ENCODE measurements at regions not wholly inside any gene's neighbourhood (a gene's known extent, or its start where the extent isn't known, plus 50 kb on each side); places are given as distances from the start of the nearest gene placed in this dataset.

DNA sequence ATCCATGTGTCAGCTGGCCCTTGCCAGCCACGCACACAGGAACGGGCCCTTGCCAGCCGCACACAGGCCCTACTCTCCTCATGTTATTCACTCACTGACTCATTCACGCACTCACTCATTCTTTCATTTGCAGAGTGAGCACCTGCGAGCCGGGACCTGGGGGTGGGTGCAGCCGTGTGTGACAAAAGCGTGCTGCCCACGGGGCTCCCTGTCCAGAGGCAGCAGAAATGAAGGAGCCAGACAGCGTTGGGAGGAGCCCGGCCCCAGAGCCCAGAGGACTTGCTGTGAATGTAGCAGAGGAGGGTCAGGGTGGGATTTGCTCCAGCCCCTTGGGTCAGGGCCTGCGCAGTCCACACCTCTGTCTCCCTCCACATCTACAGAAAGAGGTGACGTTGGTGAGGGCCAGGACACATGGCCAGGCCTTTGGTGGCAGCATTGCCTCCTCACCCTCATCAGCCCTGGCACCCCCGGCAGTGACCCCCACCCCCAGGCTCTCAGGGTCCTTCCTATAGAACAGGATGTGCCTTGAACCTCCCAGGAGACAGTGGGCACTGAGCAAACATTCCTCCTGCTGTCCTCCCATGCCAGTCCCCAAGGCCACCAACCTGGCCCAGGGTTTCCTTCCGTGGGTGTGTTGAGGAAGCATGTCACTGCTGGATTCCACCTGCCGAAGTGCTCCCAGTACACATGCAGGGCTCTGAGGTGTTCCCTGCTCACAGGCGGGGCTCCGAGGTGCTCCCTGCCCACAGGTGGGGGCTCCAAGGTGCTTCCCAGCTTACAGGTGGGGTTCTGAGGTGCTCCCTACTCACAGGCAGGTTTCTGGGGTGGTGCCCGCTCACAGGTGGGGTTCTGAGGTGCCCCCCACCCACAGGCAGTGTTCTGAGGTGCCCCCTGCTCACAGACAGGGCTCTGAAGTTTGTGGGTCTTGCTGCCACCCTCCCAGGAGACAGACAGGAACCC is 105.7 kb downstream of the HMX1 start:
- no peak overlapping the region for H3K9ac ChIP-seq (ENCODE audit: low read depth in 2 of 2, low read length in 2 of 2)
- H3K4me3 ChIP-seq: no peak overlapping the region
- no peak for DNase-seq
- no peaks in the 10 kb centered on the region for H3K4me1 ChIP-seq
- no peaks in the 10 kb centered on the region for H3K9me3 ChIP-seq
- intact Hi-C loops (cut with DNase I): no loop called here
- no peak overlapping the region for H3K27ac ChIP-seq
- TF ChIP-seq CTCF (IDR thresholded peaks at IDR 0.05): no peak
- no peaks in the 10 kb centered on the region for H3K36me3 ChIP-seq
- H3K27me3 ChIP-seq: no peaks in the 10 kb centered on the region

GRCh38 chr4:8765084-8765483 is 106.6 kb downstream of the HMX1 start:
- Histone ChIP-seq H3K27me3 (no peaks in the 10 kb centered on the region), H3K9me3 (no peaks in the 10 kb centered on the region), H3K4me1 (no peaks in the 10 kb centered on the region), H3K4me3 (no peak overlapping the region), H3K9ac (ENCODE audit: low read depth in 2 of 2, low read length in 2 of 2) (no peak overlapping the region), H3K27ac (no peak overlapping the region), H3K36me3 (no peaks in the 10 kb centered on the region)
- intact Hi-C loops (cut with DNase I): no loop called here
- DNase-seq: no peak
- no peak for TF ChIP-seq CTCF (IDR thresholded peaks at IDR 0.05)

- TF ChIP-seq CTCF (IDR thresholded peaks at IDR 0.05): no peak
These were observed 107.4 kb downstream of the HMX1 start for GRCh38 chr4:8763966-8764901.

GRCh38 chr4:8762951-8763735 is 108.5 kb downstream of the HMX1 start:
- Histone ChIP-seq H3K36me3 (no peaks in the 10 kb centered on the region), H3K9me3 (no peaks in the 10 kb centered on the region), H3K27ac (no peak overlapping the region), H3K27me3 (no peaks in the 10 kb centered on the region), H3K9ac (ENCODE audit: low read depth in 2 of 2, low read length in 2 of 2) (no peak overlapping the region), H3K4me3 (no peak overlapping the region), H3K4me1 (no peaks in the 10 kb centered on the region)
- intact Hi-C loops (cut with DNase I): no loop called here
- TF ChIP-seq CTCF (IDR thresholded peaks at IDR 0.05): no peak
- no peak for DNase-seq

More at GRCh38 chr4:8763966-8764901, 107.4 kb downstream of the HMX1 start:
- no peaks in the 10 kb centered on the region for H3K4me1 ChIP-seq
- no peaks in the 10 kb centered on the region for H3K9me3 ChIP-seq
- H3K27me3 ChIP-seq: no peaks in the 10 kb centered on the region
- H3K36me3 ChIP-seq: no peaks in the 10 kb centered on the region
- no peak overlapping the region for H3K9ac ChIP-seq (ENCODE audit: low read depth in 2 of 2, low read length in 2 of 2)
- no peak overlapping the region for H3K4me3 ChIP-seq
- no peak overlapping the region for H3K27ac ChIP-seq
- DNase-seq: no peak
- intact Hi-C loops (cut with DNase I): no loop called here

GRCh38 chr4:8762356-8762755 is 109.3 kb downstream of the HMX1 start:
- no peak overlapping the region for H3K9ac ChIP-seq (ENCODE audit: low read depth in 2 of 2, low read length in 2 of 2)
- H3K36me3 ChIP-seq: no peaks in the 10 kb centered on the region
- no peak overlapping the region for H3K27ac ChIP-seq
- no peak for TF ChIP-seq CTCF (IDR thresholded peaks at IDR 0.05)
- intact Hi-C loops (cut with DNase I): no loop called here
- no peaks in the 10 kb centered on the region for H3K27me3 ChIP-seq
- no peak overlapping the region for H3K4me3 ChIP-seq
- no peaks in the 10 kb centered on the region for H3K9me3 ChIP-seq
- no peak for DNase-seq
- H3K4me1 ChIP-seq: no peaks in the 10 kb centered on the region

Measured in colonic mucosa (tissue), 4 donors.